Stimulated activated CD4-positive, alpha-beta T cell treated with anti-CD3 and anti-CD28 coated beads, Interleukin-15, amount 100 ng/mL, for 24 hours (primary cell): ENCODE measurements at regions not wholly inside any gene's neighbourhood (a gene's known extent, or its start where the extent isn't known, plus 50 kb on each side); places are given as distances from the start of the nearest gene placed in this dataset.

Experiments used
- DNase-seq: peaks from one replicate; pipeline ENCODE4 v3.0.0-alpha.2; 2020

- DNase-seq: no peak
Observed at GRCh38 chr4:59936566-59936965, 1263.6 kb upstream of the ADGRL3 start.

GRCh38 chr4:59938166-59938565, 1262.0 kb upstream of the ADGRL3 start:
- no peak for DNase-seq

DNA sequence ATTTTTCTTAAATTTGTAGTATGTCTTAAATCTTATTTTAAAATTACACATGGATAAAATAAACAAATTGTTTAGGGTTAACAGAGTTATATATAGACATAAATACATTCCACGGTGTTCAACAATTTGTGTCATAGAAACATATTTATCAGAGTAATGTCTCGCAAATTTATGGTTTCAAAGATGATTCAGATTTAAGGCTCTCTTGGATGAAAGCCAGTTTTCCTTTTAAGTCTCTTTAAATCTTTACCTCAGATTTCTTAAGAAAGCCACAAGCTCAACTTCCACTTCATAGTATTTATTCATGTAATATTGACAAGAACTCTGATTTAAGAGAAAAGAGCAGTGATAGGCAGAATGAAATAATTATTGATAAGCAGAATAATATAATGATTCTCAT, 1254.8 kb upstream of the ADGRL3 start:
- DNase-seq: no peak

DNA sequence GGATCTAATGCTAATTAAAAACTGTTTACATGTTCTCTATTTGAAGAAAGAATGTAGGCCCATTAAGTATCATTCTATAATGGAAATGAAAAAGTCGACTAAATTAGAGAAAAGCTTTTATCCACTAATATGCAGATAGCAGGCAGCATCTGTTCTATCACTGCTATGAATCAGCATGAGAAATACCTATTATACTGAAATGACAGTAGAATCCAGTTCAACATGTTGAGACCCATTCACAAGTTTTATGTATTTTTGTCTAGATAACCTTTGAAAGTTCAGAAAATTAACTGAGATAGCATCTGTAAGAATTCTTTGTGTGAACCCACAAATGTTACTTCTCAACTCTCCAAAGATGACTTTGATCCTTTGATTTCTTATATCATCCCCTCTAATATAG, 1254.4 kb upstream of the ADGRL3 start:
- no peak for DNase-seq

DNA sequence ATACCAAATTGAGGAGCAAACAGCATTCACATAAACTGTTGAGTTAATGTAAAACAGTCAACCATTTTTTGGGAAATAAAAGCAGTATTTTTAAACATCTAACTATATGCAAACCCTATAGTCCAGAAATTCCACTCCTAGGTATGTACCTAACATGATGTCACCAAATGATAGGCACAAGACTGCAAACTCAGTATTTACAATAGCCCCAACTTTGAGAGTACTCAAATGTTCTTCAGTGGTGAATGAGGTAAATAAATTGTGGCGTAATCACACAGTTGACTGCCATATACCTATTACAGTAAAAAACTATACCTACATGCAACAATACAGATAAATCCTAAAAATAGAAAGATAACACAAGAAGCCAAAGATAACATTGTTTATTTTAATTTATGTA, 1243.8 kb upstream of the ADGRL3 start:
- no peak for DNase-seq

GRCh38 chr4:59960143-59960542, 1240.0 kb upstream of the ADGRL3 start:
- DNase-seq: no peak

GRCh38 chr4:59966758-59967157, 1233.4 kb upstream of the ADGRL3 start:
- no peak for DNase-seq

- no peak for DNase-seq
Observed at GRCh38 chr4:59968796-59969195, 1231.3 kb upstream of the ADGRL3 start.

DNA sequence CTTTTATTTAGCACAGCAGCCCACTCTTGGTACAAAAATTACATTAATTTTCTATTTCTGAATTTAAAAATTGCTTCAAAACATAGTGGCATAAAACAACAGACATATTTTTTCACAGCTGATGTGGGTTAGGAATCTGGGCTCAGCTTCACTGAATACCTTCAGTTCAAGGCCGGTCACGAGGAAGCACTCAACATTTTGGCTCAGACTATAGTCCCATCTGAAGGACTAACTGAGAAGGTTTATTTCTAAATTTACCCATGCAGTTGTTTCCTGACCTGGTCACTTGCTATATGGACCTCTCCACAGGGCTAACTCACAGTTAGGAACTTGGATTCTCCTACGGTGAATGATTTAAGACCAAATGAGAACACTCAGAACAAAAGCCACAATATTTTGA, 1230.2 kb upstream of the ADGRL3 start:
- DNase-seq: no peak

DNA sequence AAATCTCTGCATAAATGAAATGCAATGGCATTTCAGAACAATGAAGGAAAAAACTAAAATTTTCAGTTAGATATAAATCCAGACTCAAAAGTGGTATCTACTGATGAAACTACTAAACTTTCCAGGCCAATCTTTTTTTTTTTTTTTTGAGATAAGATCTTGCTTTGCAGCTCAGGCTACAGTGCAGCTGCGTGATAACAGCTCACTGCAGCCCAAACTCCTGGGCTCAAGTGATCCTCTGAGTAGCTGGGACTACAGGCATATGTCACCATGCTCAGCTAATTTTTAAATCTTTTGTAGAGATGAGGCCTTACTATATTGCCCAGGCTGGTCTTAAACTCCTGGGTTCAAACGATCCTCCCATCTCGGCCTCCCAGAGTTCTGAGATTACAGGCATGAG, 1228.2 kb upstream of the ADGRL3 start:
- no peak for DNase-seq

DNA sequence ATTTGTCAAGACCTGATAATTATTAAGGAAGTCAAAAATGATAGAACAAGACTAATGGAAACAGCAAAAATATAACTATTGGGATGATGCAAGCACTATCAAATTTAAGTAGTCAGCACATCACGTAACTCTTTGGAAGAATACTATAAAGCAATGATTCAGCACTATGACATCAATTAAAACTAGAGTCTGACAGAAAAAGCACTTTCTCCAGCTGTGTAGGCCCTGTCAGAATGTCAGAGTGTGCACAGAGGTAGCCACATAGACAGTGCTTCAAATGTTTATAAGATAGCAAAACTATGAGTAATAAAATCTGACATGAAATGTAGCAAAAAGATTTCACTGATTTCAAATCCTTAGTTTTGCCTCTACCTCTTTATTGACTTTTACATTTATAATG, 1226.6 kb upstream of the ADGRL3 start:
- no peak for DNase-seq

GRCh38 chr4:59979061-59979460, 1221.1 kb upstream of the ADGRL3 start:
- no peak for DNase-seq

GRCh38 chr4:59983852-59984251, 1216.3 kb upstream of the ADGRL3 start:
- DNase-seq: no peak

GRCh38 chr4:59987289-59987688, 1212.8 kb upstream of the ADGRL3 start:
- DNase-seq: no peak

GRCh38 chr4:59994118-59994517, 1206.0 kb upstream of the ADGRL3 start:
- no peak for DNase-seq

GRCh38 chr4:60002603-60003337, 1197.4 kb upstream of the ADGRL3 start:
- DNase-seq: no peak

DNA sequence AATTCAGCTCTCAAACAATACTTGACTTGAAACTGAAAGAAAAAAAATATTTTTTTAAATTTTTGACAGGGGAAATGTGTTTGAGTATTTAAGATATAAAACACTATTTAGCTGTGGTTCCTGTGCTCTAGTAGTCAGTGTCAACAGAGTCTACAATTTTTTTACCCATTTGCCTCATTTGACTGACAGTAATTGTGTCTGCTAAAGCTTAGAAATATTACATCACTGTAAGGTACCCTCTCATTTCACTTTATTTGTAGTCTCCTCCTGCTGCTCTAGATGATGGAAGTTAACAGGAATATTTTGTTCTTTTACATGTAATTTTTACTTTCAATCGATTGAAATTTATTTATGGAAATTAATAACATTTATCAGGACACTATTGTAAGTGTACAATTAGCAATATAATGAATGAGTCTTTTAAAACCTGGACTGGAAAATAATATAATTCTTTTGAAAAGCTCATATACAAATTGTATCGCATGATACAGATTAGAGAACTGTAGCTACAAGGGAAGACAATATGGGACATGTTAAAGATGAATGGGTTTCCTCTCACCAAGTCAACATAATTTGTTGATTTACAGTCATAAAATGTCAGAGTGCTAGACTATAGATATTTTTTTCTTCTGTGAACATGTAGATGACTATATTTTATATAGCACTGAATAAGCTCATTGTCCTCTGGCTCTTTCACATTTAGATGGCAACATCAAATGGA, 1186.5 kb upstream of the ADGRL3 start:
- DNase-seq: no peak

GRCh38 chr4:60016971-60017370, 1183.2 kb upstream of the ADGRL3 start:
- no peak for DNase-seq

DNA sequence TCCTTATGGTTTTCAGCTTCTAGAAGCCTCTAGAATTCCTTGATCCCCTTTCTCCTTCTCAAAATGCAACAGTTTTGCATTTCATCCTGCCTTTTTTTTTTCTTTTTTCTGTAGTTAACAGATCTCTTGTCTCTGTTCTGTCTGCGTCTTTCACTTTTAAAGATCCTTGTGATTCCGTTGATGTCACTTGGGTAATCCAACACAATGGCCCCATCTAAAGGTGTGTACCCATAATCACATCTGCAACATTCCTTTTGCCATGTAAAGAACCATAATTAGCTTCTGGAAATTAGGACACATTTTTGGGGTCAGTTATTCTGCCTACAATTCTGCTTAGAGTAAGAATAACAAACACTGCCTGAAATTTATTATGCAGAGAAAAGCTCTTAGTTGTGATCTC, 1180.9 kb upstream of the ADGRL3 start:
- DNase-seq: no peak

DNA sequence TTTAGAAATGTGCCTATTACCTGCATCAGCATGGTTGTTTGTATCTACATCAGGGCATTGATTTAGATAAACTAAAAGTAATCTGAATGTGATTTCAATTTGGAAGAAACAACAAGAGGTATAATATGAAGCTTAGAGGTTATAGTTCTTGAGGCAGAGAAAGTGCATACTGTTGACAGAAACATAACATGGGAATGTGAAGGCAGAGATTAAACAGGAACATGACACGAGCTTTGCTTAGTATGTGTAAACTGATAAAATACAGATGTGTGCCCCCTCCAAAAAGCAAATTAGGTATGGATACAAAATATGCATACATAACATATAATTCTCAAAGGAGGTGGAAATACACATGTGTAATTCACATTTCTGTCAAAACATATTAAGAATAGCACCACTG, 1180.2 kb upstream of the ADGRL3 start:
- no peak for DNase-seq

- no peak for DNase-seq
Observed at GRCh38 chr4:60020389-60020788, 1179.7 kb upstream of the ADGRL3 start.

DNA sequence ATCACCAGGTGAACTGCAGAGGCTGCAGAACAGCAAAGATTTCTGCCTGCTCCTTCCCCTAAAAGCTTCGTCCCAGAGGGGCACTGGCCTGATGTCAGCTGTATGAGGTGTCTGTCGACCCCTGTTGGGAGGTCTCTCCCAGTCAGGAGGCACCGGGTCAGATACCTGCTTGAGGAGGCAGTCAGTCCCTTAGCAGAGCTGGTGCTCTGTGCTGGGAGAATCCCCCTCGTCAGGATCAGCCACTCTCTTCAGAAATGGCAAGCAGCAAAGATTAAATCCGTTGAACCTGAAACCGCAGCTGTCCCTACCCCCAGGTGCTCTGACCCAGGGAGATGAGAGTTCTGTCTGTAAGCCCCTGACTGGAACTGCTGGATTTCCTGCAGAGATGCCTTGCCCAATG, 1166.3 kb upstream of the ADGRL3 start:
- no peak for DNase-seq

DNA sequence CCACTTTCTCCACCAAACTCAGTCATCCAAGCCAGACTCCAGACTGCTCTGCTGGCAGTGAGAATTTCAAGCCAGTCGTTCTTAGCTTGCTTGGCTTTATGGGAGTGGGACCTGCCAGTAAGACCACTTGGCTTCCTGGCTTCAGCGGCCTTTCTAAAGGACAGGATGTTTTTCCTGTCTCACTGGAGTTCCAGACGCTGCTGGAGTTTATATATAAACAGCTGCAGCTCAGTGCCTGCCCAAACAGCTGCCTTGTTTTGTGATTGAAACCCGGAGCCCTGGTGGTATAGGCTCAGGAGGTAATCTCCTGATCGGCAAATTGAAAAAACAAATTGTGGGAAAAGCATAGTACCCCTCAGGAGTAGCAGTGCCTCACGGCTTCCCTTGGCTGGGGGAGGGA, 1165.8 kb upstream of the ADGRL3 start:
- DNase-seq: no peak

GRCh38 chr4:60039908-60040307, 1160.2 kb upstream of the ADGRL3 start:
- DNase-seq: no peak

DNA sequence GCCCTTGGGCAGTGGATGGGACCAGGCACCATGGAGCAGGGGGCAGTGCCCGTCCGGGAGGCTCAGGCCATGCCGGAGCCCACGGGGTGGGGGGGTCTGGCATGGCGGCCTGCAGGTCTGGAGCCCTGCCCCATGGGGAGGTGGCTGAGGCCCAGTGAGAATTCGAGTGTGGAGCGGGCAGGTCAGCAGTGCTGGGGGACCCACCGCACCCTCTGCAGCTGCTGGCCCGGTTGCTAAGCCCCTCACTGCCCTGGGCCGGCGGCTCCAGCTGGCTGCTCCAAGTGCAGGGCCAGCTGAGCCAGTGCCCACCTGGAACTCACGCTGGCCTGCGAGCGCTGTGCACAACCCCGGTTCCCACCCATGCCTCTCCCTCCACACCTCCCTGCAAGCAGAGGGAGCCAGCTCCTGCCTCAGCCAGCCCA, 1157.9 kb upstream of the ADGRL3 start:
- DNase-seq: no peak
